NCI-H2107 treated with DMSO at 0.1 percent for 48 hours (cell line): ENCODE measurements at regions not wholly inside any gene's neighbourhood (a gene's known extent, or its start where the extent isn't known, plus 50 kb on each side); places are given as distances from the start of the nearest gene placed in this dataset.
A peak's percentile ranks its signal among the peaks of the same experiment; 100 is the strongest.
"Not testable (repeated sequence)": the region's sequence is repeated elsewhere in the genome, so short reads cannot be mapped to it uniquely, and the experiment has no call there.

Experiments
- DNase-seq: peaks from one replicate; lab custom pipeline; 2025; ENCODE audit not compliant: unreplicated experiment; lab: John Stamatoyannopoulos, UW

- DNase-seq, result no peak
Observed at GRCh38 chr7:106563466-106564150, 97.3 kb downstream of the CCDC71L start.

DNA sequence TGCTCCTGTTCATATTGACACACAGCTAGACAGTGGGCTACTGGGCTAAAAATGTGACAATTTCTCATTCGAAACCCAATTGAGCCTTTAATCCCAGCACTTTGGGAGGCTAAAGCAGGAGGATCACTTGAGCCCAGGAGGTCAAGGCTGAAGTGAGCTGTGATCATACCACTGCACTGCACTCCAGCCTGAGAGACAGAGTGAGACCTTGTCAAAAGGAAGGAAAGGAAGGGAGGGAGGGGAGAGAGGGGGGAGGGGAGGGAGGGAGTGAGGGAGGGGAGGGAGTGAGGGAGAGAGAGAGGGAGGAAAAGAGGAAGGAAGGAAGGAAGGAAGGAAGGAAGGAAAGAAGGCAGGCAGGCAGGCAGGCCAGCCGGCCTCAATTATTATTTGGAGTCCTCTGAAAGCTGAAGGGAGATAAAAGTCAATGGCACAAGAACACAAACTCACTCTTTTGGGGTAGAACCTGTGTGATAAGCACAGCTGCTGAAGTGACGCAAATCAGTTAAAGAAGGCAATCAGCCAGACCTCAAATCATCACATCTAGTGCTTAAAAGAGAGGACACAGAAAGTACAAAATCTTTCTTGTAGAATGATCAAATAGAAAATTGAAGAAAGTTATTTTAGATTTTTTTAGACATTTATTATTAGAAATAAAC lies 98.1 kb downstream of the CCDC71L start:
- DNase-seq, result no peak

- DNase-seq, result no peak
Observed at GRCh38 chr7:106561666-106562411, 99.1 kb downstream of the CCDC71L start.

DNA sequence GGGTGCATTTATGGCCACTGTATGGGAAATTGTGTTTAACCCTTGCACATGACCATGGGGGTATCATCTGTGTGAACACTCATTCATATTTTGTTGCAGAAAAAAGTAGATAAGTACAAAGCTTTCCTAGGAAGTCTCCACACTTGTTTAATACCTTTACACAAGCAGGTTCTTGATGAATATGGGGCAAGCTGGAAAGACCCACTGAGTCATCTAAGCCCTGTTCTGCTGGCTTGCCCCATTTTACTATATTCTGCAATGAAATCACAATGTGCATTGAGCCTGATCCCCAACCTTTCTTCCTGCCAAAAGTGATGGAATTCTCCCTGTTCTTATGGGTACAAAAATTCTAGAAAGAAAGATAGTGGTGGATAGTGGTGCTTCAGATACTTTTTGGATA lies 99.8 kb downstream of the CCDC71L start:
- no peak for DNase-seq

GRCh38 chr7:106560482-106560881 lies 100.5 kb downstream of the CCDC71L start:
- DNase-seq, result no peak

DNA sequence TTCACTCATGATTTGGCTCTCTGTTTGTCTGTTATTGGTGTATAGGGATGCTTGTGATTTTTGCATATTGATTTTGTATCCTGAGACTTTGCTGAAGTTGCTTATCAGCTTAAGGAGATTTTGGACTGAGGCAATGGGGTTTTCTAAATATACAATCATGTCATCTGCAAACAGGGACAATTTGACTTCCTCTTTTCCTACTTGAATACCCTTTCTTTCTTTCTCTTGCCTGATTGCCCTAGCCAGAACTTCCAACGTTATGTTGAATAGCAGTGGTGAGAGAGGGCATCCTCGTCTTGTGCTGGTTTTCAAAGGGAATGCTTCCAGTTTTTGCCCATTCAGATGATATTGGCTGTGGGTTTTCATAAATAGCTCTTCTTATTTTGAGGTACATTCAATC lies 104.7 kb downstream of the CCDC71L start:
- not testable (repeated sequence) for DNase-seq

DNA sequence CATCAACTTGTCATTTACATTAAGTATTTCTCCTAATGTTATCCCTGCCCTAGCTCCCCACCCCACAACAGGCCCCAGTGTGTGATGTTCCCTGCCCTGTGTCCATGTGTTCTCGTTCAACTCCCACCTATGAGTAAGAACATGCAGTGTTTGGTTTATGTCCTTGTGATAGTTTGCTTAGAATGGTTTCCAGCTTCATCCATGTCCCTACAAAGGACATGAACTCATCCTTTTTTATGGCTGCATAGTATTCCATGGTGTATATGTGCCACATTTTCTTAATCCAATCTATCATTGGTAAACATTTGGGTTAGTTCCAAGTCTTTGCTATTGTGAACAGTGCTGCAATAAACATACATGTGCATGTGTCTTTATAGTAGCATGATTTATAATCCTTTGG lies 106.3 kb downstream of the CCDC71L start:
- DNase-seq, result not testable (repeated sequence)

- DNase-seq, result no peak
Observed at GRCh38 chr7:106553446-106553836, 107.5 kb downstream of the CCDC71L start.

DNA sequence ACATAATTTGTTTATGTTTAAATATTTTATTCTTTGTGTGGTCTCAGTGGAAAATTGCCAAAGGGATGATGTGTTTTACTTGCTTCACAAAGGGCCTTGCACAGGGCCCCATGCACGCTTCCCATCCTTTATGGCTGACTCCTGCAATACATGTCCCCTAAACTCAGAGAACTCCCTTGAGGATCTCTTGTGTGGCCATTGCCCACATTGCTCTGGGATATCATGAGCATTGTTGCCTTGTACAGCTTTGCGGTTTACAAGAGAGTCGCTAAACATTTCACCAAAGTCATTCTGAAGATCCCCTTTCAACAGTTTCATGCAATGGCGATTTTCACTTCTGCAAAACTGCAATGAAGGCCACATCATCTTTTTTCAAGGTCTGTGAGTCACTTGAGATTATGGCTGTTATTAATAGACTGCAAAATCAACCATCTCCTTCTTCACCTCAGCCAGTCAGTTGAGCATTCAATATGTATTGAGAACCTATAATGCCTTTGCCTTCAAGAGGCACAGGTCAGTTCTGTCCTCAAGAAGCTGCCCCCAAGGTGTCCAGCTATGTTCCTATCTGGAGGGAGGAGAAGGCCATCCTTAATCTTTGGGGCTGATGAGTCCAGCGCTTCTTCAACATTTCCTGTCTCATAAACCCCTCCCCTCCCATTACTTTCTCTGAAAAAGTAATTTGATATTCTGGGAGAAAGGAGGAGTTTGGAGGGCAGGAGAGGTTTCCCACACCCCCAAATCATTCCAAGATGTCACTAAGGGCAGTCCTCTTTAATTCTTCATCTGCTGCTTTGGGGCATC lies 108.1 kb downstream of the CCDC71L start:
- DNase-seq, result no peak

DNA sequence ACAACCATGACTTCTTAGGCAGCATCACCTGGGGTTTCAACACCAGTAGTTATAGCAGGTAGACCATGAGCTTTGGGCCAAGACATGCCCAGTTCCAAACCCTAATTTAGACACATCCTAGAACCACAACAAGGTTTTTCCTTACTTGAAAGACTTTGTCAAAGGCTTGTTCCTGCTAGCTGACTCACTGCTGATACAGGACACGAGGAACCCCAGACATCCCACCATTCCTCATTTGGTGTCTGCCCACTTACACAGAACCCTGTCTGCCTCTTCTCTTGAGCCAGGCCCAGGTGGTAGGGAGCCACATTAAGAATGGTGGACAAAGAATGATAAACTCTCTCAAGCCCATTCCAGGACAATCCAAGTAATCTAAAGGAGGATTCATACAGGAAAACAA lies 109.0 kb downstream of the CCDC71L start:
- no peak for DNase-seq

DNA sequence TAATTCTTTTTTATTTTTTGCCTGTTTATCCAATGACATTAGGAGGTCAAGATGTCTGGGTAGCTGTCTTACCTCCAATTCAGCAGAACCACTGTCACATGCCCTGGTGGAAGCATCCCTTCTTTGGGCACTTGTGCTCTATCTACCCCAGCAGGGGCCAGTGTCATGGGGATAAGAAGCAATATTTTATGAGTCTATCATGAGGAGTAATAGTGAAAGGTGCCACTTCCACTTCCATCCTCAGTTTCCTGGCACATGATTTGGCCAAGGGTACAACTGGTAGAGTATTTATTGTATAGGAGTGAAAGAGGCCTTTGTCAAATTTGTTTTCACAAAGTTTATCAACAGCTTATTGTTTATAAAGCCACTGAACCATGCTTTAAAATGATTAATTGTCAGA lies 112.5 kb downstream of the CCDC71L start:
- no peak for DNase-seq

DNA sequence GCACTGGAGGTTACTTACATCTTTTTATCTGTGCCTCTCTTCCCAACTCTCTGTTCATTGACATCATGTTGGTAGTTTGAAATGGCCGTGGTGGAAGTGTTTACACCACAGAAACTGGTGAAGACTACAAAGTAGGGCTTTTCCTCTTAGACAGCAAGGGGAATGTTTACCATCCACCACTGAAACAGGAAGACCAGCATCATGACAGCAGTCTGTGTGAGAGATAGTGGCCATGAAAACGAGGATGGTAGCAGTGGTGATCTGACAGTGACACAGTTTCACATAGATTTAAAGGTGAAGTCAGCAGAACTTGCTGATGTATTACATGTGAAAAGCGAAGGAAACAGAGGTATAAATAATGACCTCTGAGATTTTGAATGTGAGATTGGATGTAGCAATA lies 115.7 kb downstream of the CCDC71L start:
- DNase-seq, result no peak

GRCh38 chr7:106543221-106543757 lies 117.7 kb downstream of the CCDC71L start:
- DNase-seq, result no peak

DNA sequence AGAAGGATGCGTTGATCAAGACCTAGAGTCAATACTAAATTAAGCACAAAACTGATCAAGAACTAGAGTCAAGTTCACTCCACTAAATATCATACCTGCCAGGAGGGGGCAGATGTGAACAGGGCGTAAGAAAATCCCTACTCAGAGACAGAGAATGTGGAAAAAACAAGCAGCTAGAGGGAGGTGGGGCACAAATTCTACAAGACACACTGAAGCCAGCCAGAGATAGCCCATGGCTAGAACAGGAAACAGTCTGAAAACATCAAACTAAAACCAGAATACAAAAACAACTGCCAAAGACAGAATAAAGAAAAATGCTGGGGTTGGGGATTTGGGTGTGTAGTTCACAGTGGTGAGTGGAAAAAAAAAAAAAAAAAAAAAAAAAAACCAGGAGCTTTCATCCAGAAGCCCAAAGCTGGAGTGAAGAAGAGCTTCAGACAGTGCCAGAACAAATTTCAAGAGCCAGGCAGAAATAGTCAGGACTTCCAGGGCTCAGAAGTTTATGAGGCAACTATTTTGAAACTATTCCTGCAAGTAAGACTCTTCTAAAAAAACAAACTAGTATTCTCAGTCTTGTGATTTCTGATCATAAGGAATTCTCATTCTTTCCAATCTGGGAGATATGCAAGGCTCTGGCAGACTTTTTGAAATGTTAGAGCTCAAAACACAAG lies 118.3 kb downstream of the CCDC71L start:
- peak; percentile 84 for DNase-seq

GRCh38 chr7:106538638-106539037 lies 122.3 kb downstream of the CCDC71L start:
- no peak for DNase-seq

DNA sequence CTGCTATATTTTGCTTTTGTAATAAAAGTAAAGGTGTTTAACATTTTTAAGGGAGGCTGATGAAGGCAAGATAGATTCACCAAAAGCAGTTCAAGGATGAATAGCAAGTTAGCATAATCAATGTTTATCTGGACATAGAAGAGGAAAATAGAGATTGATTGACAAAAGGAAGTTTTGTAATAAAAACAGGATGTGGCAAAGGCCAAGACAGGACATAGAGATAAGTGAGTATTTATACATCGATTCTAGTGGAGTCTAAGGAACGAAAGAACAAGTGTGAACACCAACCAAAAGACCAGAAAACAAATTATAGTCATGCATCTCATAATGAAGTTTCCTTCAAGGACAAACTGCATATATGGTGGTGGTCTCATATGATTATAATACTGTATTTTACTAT lies 123.8 kb downstream of the CCDC71L start:
- DNase-seq, result no peak

GRCh38 chr7:106536079-106536478 lies 124.9 kb downstream of the CCDC71L start:
- DNase-seq, result no peak

DNA sequence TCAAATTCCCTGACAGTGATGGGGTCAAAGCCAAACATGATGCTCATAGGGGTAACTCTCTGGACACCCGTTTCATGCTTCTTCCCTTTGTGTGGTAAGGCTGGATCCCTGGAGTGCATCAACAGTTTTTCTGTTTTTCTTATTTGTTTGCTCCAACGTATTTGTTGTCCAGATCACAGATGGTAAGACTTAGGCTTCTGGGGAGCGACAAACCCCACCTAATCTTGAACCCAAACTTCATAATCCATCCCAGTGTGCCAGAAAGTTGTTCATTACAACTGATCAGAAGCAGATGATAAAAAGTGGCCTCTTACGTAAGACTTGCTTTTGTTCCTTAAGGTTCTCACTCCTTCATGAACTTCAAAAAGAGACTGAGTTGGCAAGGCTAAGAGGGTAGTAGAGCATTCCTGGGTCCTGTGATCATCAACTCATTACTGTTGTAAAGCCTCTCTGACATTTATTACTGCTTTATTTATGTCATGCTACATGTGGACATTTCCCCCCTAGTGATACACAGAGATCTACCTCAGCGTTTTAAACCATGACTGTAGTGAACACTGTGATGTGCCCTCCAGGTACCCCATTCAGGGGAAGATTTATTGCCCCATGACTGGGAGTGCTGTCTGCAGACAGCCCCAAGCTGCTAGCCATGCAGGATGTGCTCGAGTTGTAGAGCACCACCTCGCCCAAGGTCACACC lies 125.6 kb downstream of the CCDC71L start:
- DNase-seq, result no peak

DNA sequence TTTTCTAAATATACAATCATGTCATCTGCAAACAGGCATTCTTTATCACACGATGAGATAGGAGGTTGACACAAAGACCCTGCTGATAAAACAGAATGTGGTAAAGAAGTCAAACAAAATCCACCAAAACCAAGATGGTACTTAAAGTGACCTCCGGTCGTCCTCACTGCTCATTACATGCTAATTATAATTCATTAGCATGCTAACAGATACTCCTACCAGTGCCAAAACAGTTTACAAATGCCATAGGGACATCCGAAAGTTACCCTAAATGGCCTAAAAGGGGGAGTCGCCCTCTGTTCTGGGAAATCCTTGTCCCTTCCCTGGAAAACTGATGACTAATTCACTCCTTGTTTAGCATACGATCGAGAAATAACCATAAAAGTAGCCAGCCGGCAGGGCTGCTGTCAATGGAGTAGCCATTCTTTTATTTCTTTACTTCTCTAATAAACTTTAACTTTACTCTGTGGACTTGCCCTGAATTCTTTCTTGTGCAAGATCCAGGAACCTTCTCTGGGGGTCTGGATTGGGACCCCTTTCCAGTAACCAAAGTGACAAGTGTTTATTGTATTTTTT lies 126.6 kb downstream of the CCDC71L start:
- no peak for DNase-seq

GRCh38 chr7:106530183-106530582 lies 130.8 kb downstream of the CCDC71L start:
- DNase-seq, result not testable (repeated sequence)
